BLaER1 (cell line): ENCODE measurements at regions not wholly inside any gene's neighbourhood (a gene's known extent, or its start where the extent isn't known, plus 50 kb on each side); places are given as distances from the start of the nearest gene placed in this dataset.

Experiments
- H3K27ac ChIP-seq: shearing (Covaris generic); formaldehyde crosslinking; 2 replicates; pipeline ENCODE4 v1.8.1; 2022
- H3K27me3 ChIP-seq: shearing (Covaris generic); formaldehyde crosslinking; 2 replicates; pipeline ENCODE4 v1.8.1; 2022
- H3K36me3 ChIP-seq: shearing (Covaris generic); formaldehyde crosslinking; 2 replicates; pipeline ENCODE4 v1.8.1; 2022
- H3K4me1 ChIP-seq: shearing (Covaris generic); formaldehyde crosslinking; 2 replicates; pipeline ENCODE4 v1.8.1; 2022
- H3K4me2 ChIP-seq: shearing (Covaris generic); formaldehyde crosslinking; 2 replicates; pipeline ENCODE4 v1.8.1; 2022
- H3K4me3 ChIP-seq: shearing (Covaris generic); formaldehyde crosslinking; 2 replicates; pipeline ENCODE4 v1.8.1; 2022
- H3K9ac ChIP-seq: shearing (Covaris generic); formaldehyde crosslinking; 2 replicates; pipeline ENCODE4 v1.8.1; 2022
- H3K9me3 ChIP-seq: shearing (Covaris generic); formaldehyde crosslinking; 2 replicates; pipeline ENCODE4 v1.8.1; 2022
- H4K20me1 ChIP-seq: shearing (Covaris generic); formaldehyde crosslinking; 2 replicates; pipeline ENCODE4 v1.8.1; 2022
- Cebpa-rat ChIP-seq: shearing (Covaris generic); IDR thresholded peaks from 2 replicates; pipeline ENCODE4 v1.8.1; 2022

GRCh38 chr2:16085073-16085472, 144.7 kb downstream of the MYCN start:
- Histone ChIP-seq H4K20me1 (no peaks in the 10 kb centered on the region), H3K4me1 (peaks cover 11% of the 10 kb centered on the region), H3K9me3 (no peaks in the 10 kb centered on the region), H3K9ac (no peak overlapping the region), H3K4me2 (no peak overlapping the region; the same call in 1 of the 2 replicates), H3K4me3 (no peak overlapping the region), H3K27me3 (no peaks in the 10 kb centered on the region), H3K27ac (no peak overlapping the region), H3K36me3 (no peaks in the 10 kb centered on the region)
- no peak for TF ChIP-seq Cebpa-rat

GRCh38 chr2:16084274-16084673, 143.9 kb downstream of the MYCN start:
- Histone ChIP-seq H3K4me2 (no peak overlapping the region), H3K27me3 (no peaks in the 10 kb centered on the region), H3K36me3 (no peaks in the 10 kb centered on the region), H3K9ac (no peak overlapping the region), H3K9me3 (no peaks in the 10 kb centered on the region), H4K20me1 (no peaks in the 10 kb centered on the region), H3K27ac (no peak overlapping the region), H3K4me3 (no peak overlapping the region), H3K4me1 (peaks cover 11% of the 10 kb centered on the region)
- TF ChIP-seq Cebpa-rat: no peak

- H3K27ac ChIP-seq: no peak overlapping the region
- no peaks in the 10 kb centered on the region for H4K20me1 ChIP-seq
- H3K36me3 ChIP-seq: no peaks in the 10 kb centered on the region
- no peaks in the 10 kb centered on the region for H3K27me3 ChIP-seq
- H3K4me1 ChIP-seq: peaks cover 7% of the 10 kb centered on the region
- no peak overlapping the region for H3K4me3 ChIP-seq
- no peak for TF ChIP-seq Cebpa-rat
- no peaks in the 10 kb centered on the region for H3K9me3 ChIP-seq
- H3K9ac ChIP-seq: no peak overlapping the region
- no peak overlapping the region for H3K4me2 ChIP-seq
Observed at GRCh38 chr2:16082276-16082675, 141.9 kb downstream of the MYCN start.

GRCh38 chr2:16081316-16082200, 141.2 kb downstream of the MYCN start:
- H3K4me2 ChIP-seq: no peak overlapping the region
- no peak for TF ChIP-seq Cebpa-rat
- no peak overlapping the region for H3K4me3 ChIP-seq
- no peaks in the 10 kb centered on the region for H3K9me3 ChIP-seq
- H3K36me3 ChIP-seq: no peaks in the 10 kb centered on the region
- no peaks in the 10 kb centered on the region for H4K20me1 ChIP-seq
- H3K27ac ChIP-seq: no peak overlapping the region
- peaks cover 7% of the 10 kb centered on the region for H3K4me1 ChIP-seq
- H3K9ac ChIP-seq: no peak overlapping the region
- no peaks in the 10 kb centered on the region for H3K27me3 ChIP-seq

GRCh38 chr2:16080516-16080915, 140.2 kb downstream of the MYCN start:
- no peak for TF ChIP-seq Cebpa-rat
- no peaks in the 10 kb centered on the region for H3K9me3 ChIP-seq
- H3K27ac ChIP-seq: no peak overlapping the region
- no peaks in the 10 kb centered on the region for H3K27me3 ChIP-seq
- no peaks in the 10 kb centered on the region for H4K20me1 ChIP-seq
- H3K36me3 ChIP-seq: no peaks in the 10 kb centered on the region
- H3K4me3 ChIP-seq: no peak overlapping the region
- no peak overlapping the region for H3K4me2 ChIP-seq
- peaks cover 7% of the 10 kb centered on the region for H3K4me1 ChIP-seq
- no peak overlapping the region for H3K9ac ChIP-seq

GRCh38 chr2:16080071-16080470, 139.7 kb downstream of the MYCN start:
- no peaks in the 10 kb centered on the region for H3K9me3 ChIP-seq
- H4K20me1 ChIP-seq: no peaks in the 10 kb centered on the region
- no peak overlapping the region for H3K27ac ChIP-seq
- H3K4me3 ChIP-seq: no peak overlapping the region
- H3K9ac ChIP-seq: no peak overlapping the region
- TF ChIP-seq Cebpa-rat: no peak
- no peak overlapping the region for H3K4me2 ChIP-seq
- no peaks in the 10 kb centered on the region for H3K27me3 ChIP-seq
- H3K36me3 ChIP-seq: no peaks in the 10 kb centered on the region
- H3K4me1 ChIP-seq: peaks cover 6% of the 10 kb centered on the region

- H3K4me3 ChIP-seq: no peak overlapping the region
- no peak overlapping the region for H3K27ac ChIP-seq
- H3K9ac ChIP-seq: no peak overlapping the region
- no peaks in the 10 kb centered on the region for H3K9me3 ChIP-seq
- H3K36me3 ChIP-seq: no peaks in the 10 kb centered on the region
- H3K27me3 ChIP-seq: no peaks in the 10 kb centered on the region
- H3K4me2 ChIP-seq: no peak overlapping the region
- H3K4me1 ChIP-seq: peaks cover 2% of the 10 kb centered on the region
- no peaks in the 10 kb centered on the region for H4K20me1 ChIP-seq
- no peak for TF ChIP-seq Cebpa-rat
Observed at GRCh38 chr2:16079637-16080036, 139.3 kb downstream of the MYCN start.

GRCh38 chr2:16077601-16078000, 137.3 kb downstream of the MYCN start:
- Histone ChIP-seq H3K9me3 (no peaks in the 10 kb centered on the region), H3K36me3 (no peaks in the 10 kb centered on the region), H3K9ac (no peak overlapping the region), H3K27me3 (no peaks in the 10 kb centered on the region), H3K4me1 (peaks cover 16% of the 10 kb centered on the region), H3K27ac (no peak overlapping the region), H3K4me3 (no peak overlapping the region), H3K4me2 (no peak overlapping the region), H4K20me1 (no peaks in the 10 kb centered on the region)
- no peak for TF ChIP-seq Cebpa-rat

GRCh38 chr2:16076911-16077310, 136.6 kb downstream of the MYCN start:
- H3K27ac ChIP-seq: no peak overlapping the region
- H3K27me3 ChIP-seq: no peaks in the 10 kb centered on the region
- H3K4me1 ChIP-seq: peaks cover 20% of the 10 kb centered on the region
- no peak for TF ChIP-seq Cebpa-rat
- H3K9ac ChIP-seq: no peak overlapping the region
- no peak overlapping the region for H3K4me3 ChIP-seq
- no peaks in the 10 kb centered on the region for H3K36me3 ChIP-seq
- no peaks in the 10 kb centered on the region for H4K20me1 ChIP-seq
- no peak overlapping the region for H3K4me2 ChIP-seq
- no peaks in the 10 kb centered on the region for H3K9me3 ChIP-seq

GRCh38 chr2:16075045-16076012, 135.0 kb downstream of the MYCN start:
- no peak overlapping the region for H3K4me2 ChIP-seq
- peaks cover 20% of the 10 kb centered on the region for H3K4me1 ChIP-seq
- no peaks in the 10 kb centered on the region for H3K9me3 ChIP-seq
- no peak overlapping the region for H3K27ac ChIP-seq
- no peaks in the 10 kb centered on the region for H3K36me3 ChIP-seq
- H3K9ac ChIP-seq: no peak overlapping the region
- no peak overlapping the region for H3K4me3 ChIP-seq
- no peaks in the 10 kb centered on the region for H3K27me3 ChIP-seq
- TF ChIP-seq Cebpa-rat: no peak
- no peaks in the 10 kb centered on the region for H4K20me1 ChIP-seq
